ENCODE measurements at regions not wholly inside any gene's neighbourhood (a gene's known extent, or its start where the extent isn't known, plus 50 kb on each side); places are given as distances from the start of the nearest gene placed in this dataset.
"Not testable (repeated sequence)": the region's sequence is repeated elsewhere in the genome, so short reads cannot be mapped to it uniquely, and the experiment has no call there.

GRCh38 chr16:75957870-75958269, 231.6 kb upstream of the CPHXL start:
- H3K36me3 ChIP-seq (replicated peaks in 1 of 2; ENCODE audit: insufficient read depth in 1 of 2, low read depth in 2 of 2) = no peaks in the 10 kb centered on the region
- TF ChIP-seq, protein P1, sequence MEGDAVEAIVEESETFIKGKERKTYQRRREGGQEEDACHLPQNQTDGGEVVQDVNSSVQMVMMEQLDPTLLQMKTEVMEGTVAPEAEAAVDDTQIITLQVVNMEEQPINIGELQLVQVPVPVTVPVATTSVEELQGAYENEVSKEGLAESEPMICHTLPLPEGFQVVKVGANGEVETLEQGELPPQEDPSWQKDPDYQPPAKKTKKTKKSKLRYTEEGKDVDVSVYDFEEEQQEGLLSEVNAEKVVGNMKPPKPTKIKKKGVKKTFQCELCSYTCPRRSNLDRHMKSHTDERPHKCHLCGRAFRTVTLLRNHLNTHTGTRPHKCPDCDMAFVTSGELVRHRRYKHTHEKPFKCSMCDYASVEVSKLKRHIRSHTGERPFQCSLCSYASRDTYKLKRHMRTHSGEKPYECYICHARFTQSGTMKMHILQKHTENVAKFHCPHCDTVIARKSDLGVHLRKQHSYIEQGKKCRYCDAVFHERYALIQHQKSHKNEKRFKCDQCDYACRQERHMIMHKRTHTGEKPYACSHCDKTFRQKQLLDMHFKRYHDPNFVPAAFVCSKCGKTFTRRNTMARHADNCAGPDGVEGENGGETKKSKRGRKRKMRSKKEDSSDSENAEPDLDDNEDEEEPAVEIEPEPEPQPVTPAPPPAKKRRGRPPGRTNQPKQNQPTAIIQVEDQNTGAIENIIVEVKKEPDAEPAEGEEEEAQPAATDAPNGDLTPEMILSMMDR (IDR thresholded peaks at IDR 0.05) = no peak
- DNase-seq (no peak), ATAC-seq (no peak)
- intact Hi-C loops (cut with DNase I) = no loop called here
- no peaks in the 10 kb centered on the region for H3K4me1 ChIP-seq
- no peak overlapping the region for H3K27ac ChIP-seq
- 80% methylated on average over 6 of the region's 6 CpGs for WGBS, 2 donors
- H3K27me3 ChIP-seq = no peaks in the 10 kb centered on the region
- H3K9me3 ChIP-seq = no peaks in the 10 kb centered on the region
- H3K4me3 ChIP-seq = no peak overlapping the region

DNA sequence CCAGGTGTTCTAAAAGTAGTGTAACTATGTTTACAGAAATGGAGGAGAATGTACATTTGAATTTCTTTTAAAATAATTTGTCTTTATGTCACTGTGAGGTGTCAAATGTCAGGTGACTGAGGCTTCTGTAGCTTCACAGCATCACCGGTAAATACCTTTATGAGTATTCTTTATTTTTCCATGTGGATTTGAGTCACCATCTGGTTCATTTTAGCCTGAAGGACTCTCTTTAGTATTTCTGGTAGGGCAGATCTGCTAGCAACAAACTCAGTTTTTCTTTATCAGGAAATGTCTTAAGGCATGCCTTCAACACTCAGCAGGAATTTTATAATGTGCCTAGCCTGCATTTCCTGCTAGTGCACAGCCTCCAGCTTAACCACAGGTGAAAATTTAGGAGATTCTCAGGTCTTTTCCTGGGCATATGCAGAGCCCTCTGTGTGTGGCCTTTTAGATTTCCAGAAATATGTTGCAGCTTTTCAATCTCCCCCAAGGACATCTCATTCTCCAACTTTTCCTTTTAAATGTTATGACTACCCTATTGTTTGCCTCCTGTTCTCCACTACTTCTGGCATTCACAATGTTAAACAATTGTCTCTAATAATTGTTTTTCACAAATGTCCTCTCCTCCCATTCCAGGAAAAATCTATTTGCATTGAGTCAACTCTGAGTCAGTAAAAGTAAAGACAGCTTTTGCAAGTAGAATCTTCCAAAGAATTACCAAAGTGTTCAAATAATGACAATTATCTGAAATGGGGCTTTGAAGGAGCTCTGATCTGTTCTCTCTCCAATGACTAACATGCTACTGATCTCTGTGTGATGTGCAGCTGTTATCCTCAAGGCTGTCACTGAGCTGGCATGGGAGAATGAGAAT, 239.4 kb upstream of the CPHXL start:
- H3K4me1 ChIP-seq = no peaks in the 10 kb centered on the region
- H3K36me3 ChIP-seq (replicated peaks in 1 of 2; ENCODE audit: insufficient read depth in 1 of 2, low read depth in 2 of 2) = no peaks in the 10 kb centered on the region
- 59 to 69% methylated on average over 1 of the region's 1 CpG for WGBS, 2 donors
- intact Hi-C loops (cut with DNase I) = no loop called here
- ATAC-seq = no peak
- no peak overlapping the region for H3K4me3 ChIP-seq
- DNase-seq = no peak
- no peak for TF ChIP-seq POLR2A (IDR thresholded peaks at IDR 0.05)
- TF ChIP-seq, protein P1 (IDR thresholded peaks at IDR 0.05) = no peak
- no peaks in the 10 kb centered on the region for H3K27me3 ChIP-seq
- H3K9me3 ChIP-seq = no peaks in the 10 kb centered on the region
- H3K27ac ChIP-seq = no peak overlapping the region

DNA sequence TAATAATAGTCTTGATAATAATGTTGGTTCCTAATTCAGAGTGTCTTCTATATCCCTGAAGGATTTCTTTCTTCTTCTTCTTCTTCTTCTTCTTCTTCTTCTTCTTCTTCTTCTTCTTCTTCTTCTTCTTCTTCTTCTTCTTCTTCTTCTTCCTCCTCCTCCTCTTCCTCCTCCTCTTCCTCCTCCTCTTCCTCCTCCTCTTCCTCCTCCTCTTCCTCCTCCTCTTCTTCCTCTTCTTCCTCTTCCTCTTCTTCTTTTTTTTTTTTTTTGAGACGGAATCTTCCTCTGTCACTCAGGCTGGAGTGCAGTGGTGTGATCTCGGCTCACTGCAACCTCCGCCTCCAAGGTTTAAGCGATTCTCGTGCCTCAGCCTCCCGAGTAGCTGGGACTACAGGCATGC, 242.8 kb upstream of the CPHXL start:
- DNase-seq; intact Hi-C loops (cut with DNase I); H3K4me3 ChIP-seq; ATAC-seq; H3K4me1 ChIP-seq; H3K9me3 ChIP-seq; H3K36me3 ChIP-seq (replicated peaks in 1 of 2; ENCODE audit: insufficient read depth in 1 of 2, low read depth in 2 of 2); H3K27ac ChIP-seq; H3K27me3 ChIP-seq: not testable (repeated sequence)
- WGBS, 2 donors = 93 to 95% methylated on average over 6 of the region's 6 CpGs

GRCh38 chr16:75971334-75971733, 245.0 kb upstream of the CPHXL start:
- Histone ChIP-seq H3K36me3 (replicated peaks in 1 of 2; ENCODE audit: insufficient read depth in 1 of 2, low read depth in 2 of 2) (no peaks in the 10 kb centered on the region), H3K27me3 (no peaks in the 10 kb centered on the region), H3K9me3 (no peaks in the 10 kb centered on the region), H3K4me3 (no peak overlapping the region), H3K27ac (no peak overlapping the region), H3K4me1 (no peaks in the 10 kb centered on the region)
- DNase-seq = no peak
- no peak for ATAC-seq
- intact Hi-C loops (cut with DNase I) = no loop called here
- TF ChIP-seq, protein P1 (IDR thresholded peaks at IDR 0.05) = no peak
- no peak for TF ChIP-seq POLR2A (IDR thresholded peaks at IDR 0.05)
- 70 to 76% methylated on average over 2 of the region's 2 CpGs for WGBS, 2 donors

DNA sequence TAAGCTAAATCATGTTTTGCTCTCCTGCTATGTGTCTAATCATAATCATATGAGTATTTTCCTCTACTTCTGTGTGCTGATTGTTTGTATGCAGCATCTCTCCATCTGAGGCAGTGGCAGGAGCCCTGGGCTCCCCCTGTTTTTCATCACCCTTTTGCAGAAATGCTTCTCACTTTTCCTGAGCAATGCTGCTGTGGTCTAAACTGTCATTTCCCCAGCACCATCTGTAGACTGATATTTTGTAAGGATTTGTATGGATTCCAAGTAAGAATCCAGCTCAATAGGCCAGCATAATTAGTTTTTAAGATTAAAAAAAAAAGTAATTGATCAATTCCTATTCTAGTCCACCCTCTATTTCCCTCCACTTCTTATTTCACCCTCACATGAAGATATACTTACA, 257.0 kb upstream of the CPHXL start:
- no peak for ATAC-seq
- no peak overlapping the region for H3K27ac ChIP-seq
- DNase-seq = no peak
- H3K9me3 ChIP-seq = no peaks in the 10 kb centered on the region
- TF ChIP-seq, protein P1 (IDR thresholded peaks at IDR 0.05) = no peak
- no peak for TF ChIP-seq POLR2A (IDR thresholded peaks at IDR 0.05)
- intact Hi-C loops (cut with DNase I) = no loop called here
- no peaks in the 10 kb centered on the region for H3K27me3 ChIP-seq
- no peaks in the 10 kb centered on the region for H3K36me3 ChIP-seq (replicated peaks in 1 of 2; ENCODE audit: insufficient read depth in 1 of 2, low read depth in 2 of 2)
- H3K4me3 ChIP-seq = no peak overlapping the region
- no peaks in the 10 kb centered on the region for H3K4me1 ChIP-seq

Measured in body of pancreas (tissue), 4 donors.